Left lung (tissue), 4 donors: ENCODE measurements at regions not wholly inside any gene's neighbourhood (a gene's known extent, or its start where the extent isn't known, plus 50 kb on each side); places are given as distances from the start of the nearest gene placed in this dataset.
A peak's percentile ranks its signal among the peaks of the same experiment; 100 is the strongest.

Experiments
- ATAC-seq: fragments of 200-7000 bp; cut with Tn5 transposase; one replicate; pipeline ENCODE4 v1.9.1; 2020; ENCODE audit warnings: moderate library complexity
- DNase-seq, 4 donors: peaks; one replicate each; pipeline ENCODE4 v3.0.0-alpha.2; 2013 to 2020
- H3K27ac ChIP-seq, 2 donors: fragments of 200-600 bp; sonication (generic) in 1 of 2; one replicate each; pipeline versions ENCODE4 v1.5.0 to v1.8.0; 2020 to 2021
- H3K27me3 ChIP-seq, 2 donors: fragments of 200-600 bp; sonication (generic) in 1 of 2; one replicate each; pipeline versions ENCODE4 v1.5.0 to v1.8.0; 2020 to 2021
- H3K36me3 ChIP-seq, 2 donors: fragments of 200-600 bp; sonication (generic) in 1 of 2; one replicate each; pipeline versions ENCODE4 v1.5.0 to v1.8.0; 2020 to 2021
- H3K4me1 ChIP-seq, 2 donors: fragments of 200-600 bp; one replicate each; pipeline ENCODE4 v1.8.0; 2021
- H3K4me3 ChIP-seq, 2 donors: fragments of 200-600 bp; sonication (generic) in 1 of 2; one replicate each; pipeline versions ENCODE4 v1.5.0 to v1.8.0; 2020 to 2021; ENCODE audit warnings: mild to moderate bottlenecking in 1 of 2
- H3K9me3 ChIP-seq, 2 donors: fragments of 200-600 bp; sonication (generic) in 1 of 2; one replicate each; pipeline versions ENCODE4 v1.5.0 to v1.8.0; 2020 to 2021
- intact Hi-C, 2 donors: fragments of 100-400 bp; cut with DNase I; formaldehyde crosslinking; loops; one replicate each; pipeline versions ENCODE4 v1.11.2 to v1.14.2; 2022
- TF ChIP-seq, protein P1 (sequence below), 2 donors: fragments of 200-600 bp; sonication (generic) in 1 of 2; IDR thresholded peaks; one replicate each; pipeline versions ENCODE4 v1.5.0 to v1.8.0; 2021; ENCODE audit warnings: antibody characterized with exemption in 2 of 2
- donor health status: DM: no; HTN: yes; CAD: no.
- donor health status: DM: no; HTN: no; CAD: no.

DNA sequence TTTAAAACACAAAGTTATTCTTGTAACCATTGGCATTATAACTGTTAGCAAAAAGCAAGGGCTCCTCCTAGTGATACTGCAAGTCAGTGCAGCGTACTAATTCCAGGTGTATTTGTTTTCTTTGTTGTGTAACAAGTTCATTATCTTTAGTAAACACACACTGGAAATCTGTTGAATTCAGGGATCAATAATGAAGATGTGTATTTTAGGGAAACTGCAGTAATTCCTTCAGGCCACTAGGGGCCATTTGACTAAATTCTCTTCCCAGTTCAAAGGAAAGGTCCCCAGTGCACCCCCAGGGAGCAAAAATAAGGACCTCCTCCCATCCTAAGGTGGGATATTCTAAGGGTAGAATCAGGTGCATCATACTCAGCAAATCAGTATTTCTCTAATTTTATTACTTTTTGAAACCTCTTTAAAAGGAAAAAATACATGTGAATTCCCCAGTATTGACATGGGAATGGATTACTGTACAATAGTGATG lies 158.6 kb upstream of the LYZL1 start:
- H3K9me3 ChIP-seq: no peaks in the 10 kb centered on the region
- TF ChIP-seq, protein P1, sequence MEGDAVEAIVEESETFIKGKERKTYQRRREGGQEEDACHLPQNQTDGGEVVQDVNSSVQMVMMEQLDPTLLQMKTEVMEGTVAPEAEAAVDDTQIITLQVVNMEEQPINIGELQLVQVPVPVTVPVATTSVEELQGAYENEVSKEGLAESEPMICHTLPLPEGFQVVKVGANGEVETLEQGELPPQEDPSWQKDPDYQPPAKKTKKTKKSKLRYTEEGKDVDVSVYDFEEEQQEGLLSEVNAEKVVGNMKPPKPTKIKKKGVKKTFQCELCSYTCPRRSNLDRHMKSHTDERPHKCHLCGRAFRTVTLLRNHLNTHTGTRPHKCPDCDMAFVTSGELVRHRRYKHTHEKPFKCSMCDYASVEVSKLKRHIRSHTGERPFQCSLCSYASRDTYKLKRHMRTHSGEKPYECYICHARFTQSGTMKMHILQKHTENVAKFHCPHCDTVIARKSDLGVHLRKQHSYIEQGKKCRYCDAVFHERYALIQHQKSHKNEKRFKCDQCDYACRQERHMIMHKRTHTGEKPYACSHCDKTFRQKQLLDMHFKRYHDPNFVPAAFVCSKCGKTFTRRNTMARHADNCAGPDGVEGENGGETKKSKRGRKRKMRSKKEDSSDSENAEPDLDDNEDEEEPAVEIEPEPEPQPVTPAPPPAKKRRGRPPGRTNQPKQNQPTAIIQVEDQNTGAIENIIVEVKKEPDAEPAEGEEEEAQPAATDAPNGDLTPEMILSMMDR (IDR thresholded peaks at IDR 0.05): peak; percentile 43 to 50
- intact Hi-C loops: no loop called here
- H3K27ac ChIP-seq: no peak overlapping the region
- H3K4me1 ChIP-seq: no peaks in the 10 kb centered on the region
- H3K27me3 ChIP-seq: peaks cover 0 to 20% of the 10 kb centered on the region in 2 donors
- no peak for DNase-seq
- no peak overlapping the region for H3K4me3 ChIP-seq
- ATAC-seq: peak; percentile 62
- no peaks in the 10 kb centered on the region for H3K36me3 ChIP-seq

- DNase-seq: peak in 1 of 4 donors; percentile 51
- H3K9me3 ChIP-seq: no peaks in the 10 kb centered on the region
- H3K4me1 ChIP-seq: no peaks in the 10 kb centered on the region
- intact Hi-C loops: no loop called here
- TF ChIP-seq, protein P1 (IDR thresholded peaks at IDR 0.05): no peak
- H3K4me3 ChIP-seq: no peak overlapping the region
- peaks cover 0 to 16% of the 10 kb centered on the region in 2 donors for H3K27me3 ChIP-seq
- H3K27ac ChIP-seq: no peak overlapping the region
- H3K36me3 ChIP-seq: no peaks in the 10 kb centered on the region
- ATAC-seq: no peak
Observed at GRCh38 chr10:29131952-29132547, 156.8 kb upstream of the LYZL1 start.

DNA sequence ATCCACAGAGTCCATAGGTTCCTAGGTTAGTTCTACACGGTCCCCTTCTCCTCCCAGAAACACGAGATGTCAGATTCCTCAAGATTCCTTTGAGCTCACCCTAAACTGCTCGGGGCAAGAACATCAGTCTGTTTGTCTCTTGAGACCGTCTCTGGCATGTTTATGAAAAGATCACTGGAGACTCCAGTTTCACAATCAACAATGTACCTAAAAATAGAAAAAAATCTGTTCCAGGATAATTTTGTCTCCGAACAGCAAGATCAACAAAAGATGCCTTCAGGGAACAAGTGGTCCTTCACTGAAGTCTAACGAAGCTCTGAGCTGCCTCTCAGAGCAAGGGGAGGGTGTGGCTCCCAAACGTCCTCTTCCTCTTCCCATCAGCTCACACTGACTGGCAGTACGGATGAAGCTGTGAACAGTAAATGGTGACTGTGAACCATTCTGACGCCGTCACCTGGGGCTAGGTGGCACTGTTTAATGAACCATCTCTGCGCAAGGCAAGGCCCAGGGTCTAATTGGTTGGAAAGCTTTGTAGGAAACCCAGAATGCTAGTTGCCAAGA lies 156.2 kb upstream of the LYZL1 start:
- no peaks in the 10 kb centered on the region for H3K4me1 ChIP-seq
- H3K27me3 ChIP-seq: peaks cover 0 to 10% of the 10 kb centered on the region in 2 donors
- H3K4me3 ChIP-seq: no peak overlapping the region
- intact Hi-C loops: no loop called here
- H3K27ac ChIP-seq: no peak overlapping the region
- DNase-seq (no peak), ATAC-seq (no peak)
- H3K36me3 ChIP-seq: no peaks in the 10 kb centered on the region
- TF ChIP-seq, protein P1 (IDR thresholded peaks at IDR 0.05): no peak
- no peaks in the 10 kb centered on the region for H3K9me3 ChIP-seq

- intact Hi-C loops: no loop called here
- TF ChIP-seq, protein P1 (IDR thresholded peaks at IDR 0.05): no peak
- no peaks in the 10 kb centered on the region for H3K36me3 ChIP-seq
Observed at GRCh38 chr10:29135337-29135736, 153.5 kb upstream of the LYZL1 start.

GRCh38 chr10:29136411-29136810 lies 152.5 kb upstream of the LYZL1 start:
- no peak for DNase-seq
- H3K4me3 ChIP-seq: no peak overlapping the region
- H3K27me3 ChIP-seq: no peaks in the 10 kb centered on the region
- H3K36me3 ChIP-seq: no peaks in the 10 kb centered on the region
- intact Hi-C loops: no loop called here
- no peak for ATAC-seq
- H3K9me3 ChIP-seq: no peaks in the 10 kb centered on the region
- no peak overlapping the region for H3K27ac ChIP-seq
- H3K4me1 ChIP-seq: no peaks in the 10 kb centered on the region
- TF ChIP-seq, protein P1 (IDR thresholded peaks at IDR 0.05): no peak

More at GRCh38 chr10:29135337-29135736, 153.5 kb upstream of the LYZL1 start:
- no peaks in the 10 kb centered on the region for H3K9me3 ChIP-seq
- no peaks in the 10 kb centered on the region for H3K27me3 ChIP-seq
- no peak for ATAC-seq
- no peak for DNase-seq
- no peak overlapping the region for H3K27ac ChIP-seq
- no peak overlapping the region for H3K4me3 ChIP-seq
- H3K4me1 ChIP-seq: no peaks in the 10 kb centered on the region
